ENCODE measurements at regions not wholly inside any gene's neighbourhood (a gene's known extent, or its start where the extent isn't known, plus 50 kb on each side); places are given as distances from the start of the nearest gene placed in this dataset.

- no peak overlapping the region for H3K4me3 ChIP-seq (replicated peaks; ENCODE audit: low read depth, low read length)
- DNase-seq (ENCODE audit: low read depth): no peak
- TF ChIP-seq, protein P1, sequence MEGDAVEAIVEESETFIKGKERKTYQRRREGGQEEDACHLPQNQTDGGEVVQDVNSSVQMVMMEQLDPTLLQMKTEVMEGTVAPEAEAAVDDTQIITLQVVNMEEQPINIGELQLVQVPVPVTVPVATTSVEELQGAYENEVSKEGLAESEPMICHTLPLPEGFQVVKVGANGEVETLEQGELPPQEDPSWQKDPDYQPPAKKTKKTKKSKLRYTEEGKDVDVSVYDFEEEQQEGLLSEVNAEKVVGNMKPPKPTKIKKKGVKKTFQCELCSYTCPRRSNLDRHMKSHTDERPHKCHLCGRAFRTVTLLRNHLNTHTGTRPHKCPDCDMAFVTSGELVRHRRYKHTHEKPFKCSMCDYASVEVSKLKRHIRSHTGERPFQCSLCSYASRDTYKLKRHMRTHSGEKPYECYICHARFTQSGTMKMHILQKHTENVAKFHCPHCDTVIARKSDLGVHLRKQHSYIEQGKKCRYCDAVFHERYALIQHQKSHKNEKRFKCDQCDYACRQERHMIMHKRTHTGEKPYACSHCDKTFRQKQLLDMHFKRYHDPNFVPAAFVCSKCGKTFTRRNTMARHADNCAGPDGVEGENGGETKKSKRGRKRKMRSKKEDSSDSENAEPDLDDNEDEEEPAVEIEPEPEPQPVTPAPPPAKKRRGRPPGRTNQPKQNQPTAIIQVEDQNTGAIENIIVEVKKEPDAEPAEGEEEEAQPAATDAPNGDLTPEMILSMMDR (IDR thresholded peaks at IDR 0.05; ENCODE audit: low read length, missing control alignments): no peak
These were observed 291.1 kb downstream of the DOK5 start for GRCh38 chr20:54766483-54766882.

DNA sequence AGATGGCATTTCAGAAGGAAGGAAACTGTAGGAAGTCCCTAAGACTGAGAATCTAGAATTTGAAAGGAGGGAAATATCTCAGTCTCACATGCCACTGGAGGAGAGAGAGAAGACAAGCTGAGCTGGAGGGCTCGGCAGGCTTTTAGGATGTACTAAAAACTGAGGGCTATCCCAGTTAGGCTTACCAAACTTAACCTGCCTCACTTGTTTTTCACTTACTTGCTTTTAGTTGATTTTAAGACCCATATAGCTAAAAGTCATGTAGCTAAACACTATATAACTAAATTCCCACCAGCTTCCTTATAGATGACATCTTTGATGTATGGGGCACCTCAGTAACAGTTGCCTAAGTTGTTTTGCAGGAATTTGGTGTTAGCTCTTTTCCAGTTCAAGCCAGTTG lies 288.0 kb downstream of the DOK5 start:
- TF ChIP-seq, protein P1 (IDR thresholded peaks at IDR 0.05; ENCODE audit: low read length, missing control alignments): no peak
- DNase-seq (ENCODE audit: low read depth): no peak
- no peak overlapping the region for H3K4me3 ChIP-seq (replicated peaks; ENCODE audit: low read depth, low read length)

- no peak for DNase-seq (ENCODE audit: low read depth)
- TF ChIP-seq, protein P1 (IDR thresholded peaks at IDR 0.05; ENCODE audit: low read length, missing control alignments): no peak
- no peak overlapping the region for H3K4me3 ChIP-seq (replicated peaks; ENCODE audit: low read depth, low read length)
These were observed 284.2 kb downstream of the DOK5 start for GRCh38 chr20:54759589-54759988.

DNA sequence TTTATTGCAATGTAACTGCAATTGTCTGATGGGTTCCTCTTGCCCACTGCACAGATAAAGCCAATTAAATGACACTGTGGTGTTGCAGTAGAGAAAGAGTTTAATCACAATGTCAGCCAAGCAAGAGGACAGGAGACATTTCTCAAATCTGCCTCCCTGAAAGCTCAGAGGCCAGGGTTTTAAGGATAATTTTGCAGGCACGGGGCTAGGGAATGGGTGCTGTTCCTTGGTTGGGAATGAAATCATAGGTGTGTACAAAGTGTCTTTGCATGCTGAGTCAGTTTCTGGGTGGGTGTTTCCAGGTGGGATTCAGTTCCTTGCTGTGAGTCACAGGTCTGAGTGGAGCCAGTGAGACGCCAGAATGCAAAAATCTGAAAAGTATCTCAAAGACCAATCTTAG lies 271.4 kb downstream of the DOK5 start:
- no peak overlapping the region for H3K4me3 ChIP-seq (replicated peaks; ENCODE audit: low read depth, low read length)
- DNase-seq (ENCODE audit: low read depth): no peak
- TF ChIP-seq, protein P1 (IDR thresholded peaks at IDR 0.05; ENCODE audit: low read length, missing control alignments): no peak

DNA sequence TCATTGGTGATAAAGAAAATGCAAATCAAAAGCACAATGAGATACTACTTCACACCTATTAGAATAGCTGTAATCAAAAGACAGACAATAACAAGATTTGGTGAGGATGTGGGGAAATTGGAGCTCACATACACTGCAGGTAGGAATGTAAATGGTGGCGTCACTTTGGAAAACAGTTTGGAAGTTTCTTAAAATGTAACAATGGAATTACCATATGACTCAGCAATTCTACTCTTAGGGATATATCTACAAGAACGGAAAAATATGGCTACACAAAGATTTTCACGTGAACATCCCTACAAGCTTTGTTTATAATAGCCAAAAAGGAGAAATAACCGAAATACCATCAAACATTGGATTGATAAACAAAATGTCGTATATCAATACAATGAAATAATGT lies 270.4 kb downstream of the DOK5 start:
- no peak overlapping the region for H3K4me3 ChIP-seq (replicated peaks; ENCODE audit: low read depth, low read length)
- no peak for DNase-seq (ENCODE audit: low read depth)
- TF ChIP-seq, protein P1 (IDR thresholded peaks at IDR 0.05; ENCODE audit: low read length, missing control alignments): no peak

DNA sequence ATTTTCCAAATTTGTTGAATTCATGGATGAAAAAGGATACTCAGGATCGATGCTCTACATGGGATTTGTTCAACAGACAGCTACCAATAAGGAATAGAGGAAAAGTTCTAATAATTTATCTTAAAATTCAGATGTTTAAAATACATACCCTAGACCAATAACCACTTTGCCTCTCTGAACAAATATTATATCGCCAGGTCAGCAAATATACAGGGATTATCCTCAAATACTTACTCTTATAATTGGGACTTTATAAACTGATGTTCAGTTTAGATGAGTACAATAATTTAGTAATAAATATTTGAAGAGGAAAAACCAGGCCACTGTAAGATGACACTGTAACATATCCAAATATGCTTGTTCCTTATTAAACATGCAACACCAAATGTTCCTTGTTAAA lies 268.7 kb downstream of the DOK5 start:
- TF ChIP-seq, protein P1 (IDR thresholded peaks at IDR 0.05; ENCODE audit: low read length, missing control alignments): no peak
- no peak for DNase-seq (ENCODE audit: low read depth)

DNA sequence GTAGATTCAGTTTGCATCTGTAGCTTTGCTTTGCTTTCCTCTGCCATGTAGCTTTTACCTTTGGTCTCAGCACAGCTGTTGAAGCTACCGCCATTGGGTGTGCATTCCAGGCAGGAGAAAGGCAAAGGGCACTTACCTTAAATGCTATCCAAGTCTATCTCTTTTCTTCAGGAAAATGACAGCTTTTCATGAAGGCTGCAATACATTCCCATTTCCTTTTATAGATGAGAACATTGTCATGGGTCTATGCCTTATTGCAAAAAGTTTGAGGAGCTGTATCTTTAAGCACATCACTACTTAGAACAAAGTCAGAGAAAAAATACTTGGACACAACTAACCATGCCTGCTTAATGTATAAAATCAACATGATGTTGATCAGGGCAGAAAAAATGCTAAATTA lies 266.8 kb downstream of the DOK5 start:
- DNase-seq (ENCODE audit: low read depth): no peak
- no peak overlapping the region for H3K4me3 ChIP-seq (replicated peaks; ENCODE audit: low read depth, low read length)
- TF ChIP-seq, protein P1 (IDR thresholded peaks at IDR 0.05; ENCODE audit: low read length, missing control alignments): no peak

More for the DNA sequence above, 268.7 kb downstream of the DOK5 start:
- H3K4me3 ChIP-seq (replicated peaks; ENCODE audit: low read depth, low read length): no peak overlapping the region
